Activated naive CD8-positive, alpha-beta T cell treated with anti-CD3 and anti-CD28 coated beads, Interleukin-2, amount 10 ng/mL, durations not matched to agents 7 days and 5 days (primary cell): ENCODE measurements at regions not wholly inside any gene's neighbourhood (a gene's known extent, or its start where the extent isn't known, plus 50 kb on each side); places are given as distances from the start of the nearest gene placed in this dataset.
A peak's percentile ranks its signal among the peaks of the same experiment; 100 is the strongest.

Experiments used
- ATAC-seq: fragments of 150-1000 bp; cut with Tn5 transposase; one replicate; pipeline ENCODE4 v1.10.0; 2021; ENCODE audit warnings: low read depth, moderate library complexity
- POLR2A ChIA-PET: fragments of 350-600 bp; sonication (Branson Sonifier 250); formaldehyde crosslinking; loops from one replicate; lab custom pipeline; 2021; ENCODE audit warnings: antibody characterized with exemption; lab: Charles Lee
- DNase-seq: peaks from one replicate; pipeline ENCODE4 v3.0.0; 2021
- H3K27ac Mint-ChIP-seq: one replicate; pipeline ENCODE4 v1.8.0; 2022; ENCODE audit warnings: mild to moderate bottlenecking, mixed read lengths
- H3K27me3 Mint-ChIP-seq: one replicate; pipeline ENCODE4 v1.8.0; 2022; ENCODE audit warnings: mild to moderate bottlenecking, moderate library complexity, mixed read lengths
- H3K36me3 Mint-ChIP-seq: one replicate; pipeline ENCODE4 v1.8.0; 2021; ENCODE audit warnings: mild to moderate bottlenecking, mixed read lengths
- H3K4me1 Mint-ChIP-seq: one replicate; pipeline ENCODE4 v1.8.0; 2021; ENCODE audit warnings: mixed read lengths
- H3K4me3 Mint-ChIP-seq: one replicate; pipeline ENCODE4 v1.8.0; 2022; ENCODE audit warnings: mild to moderate bottlenecking, moderate library complexity, mixed read lengths
- H3K9me3 Mint-ChIP-seq: one replicate; pipeline ENCODE4 v1.8.0; 2021; ENCODE audit warnings: mixed read lengths

DNA sequence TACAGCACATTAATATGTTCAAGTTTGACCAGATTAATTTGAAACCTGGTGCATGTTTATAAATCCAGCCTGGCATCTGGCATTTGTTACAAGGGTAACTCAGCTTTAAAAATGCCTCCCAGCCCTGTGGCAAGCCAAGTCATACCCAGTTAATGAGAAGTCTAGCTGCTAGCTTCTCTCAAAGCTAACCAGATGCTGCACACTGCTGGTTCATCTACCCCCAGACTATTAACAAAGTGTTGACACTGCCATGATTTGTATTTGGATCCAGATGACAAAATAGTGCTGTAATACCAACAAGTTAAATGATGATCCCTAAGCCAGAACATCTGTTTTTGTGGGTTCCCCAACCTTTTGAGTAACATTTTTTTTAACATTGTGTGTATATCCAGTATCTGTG, 573.7 kb upstream of the DAB2 start:
- Mint-ChIP-seq H3K27ac (no peak overlapping the region), H3K4me1 (no peaks in the 10 kb centered on the region), H3K27me3 (peaks cover 12% of the 10 kb centered on the region), H3K36me3 (no peaks in the 10 kb centered on the region), H3K4me3 (no peak overlapping the region), H3K9me3 (peaks cover 1% of the 10 kb centered on the region)
- POLR2A ChIA-PET = no interaction called here
- ATAC-seq (no peak), DNase-seq (no peak)

DNA sequence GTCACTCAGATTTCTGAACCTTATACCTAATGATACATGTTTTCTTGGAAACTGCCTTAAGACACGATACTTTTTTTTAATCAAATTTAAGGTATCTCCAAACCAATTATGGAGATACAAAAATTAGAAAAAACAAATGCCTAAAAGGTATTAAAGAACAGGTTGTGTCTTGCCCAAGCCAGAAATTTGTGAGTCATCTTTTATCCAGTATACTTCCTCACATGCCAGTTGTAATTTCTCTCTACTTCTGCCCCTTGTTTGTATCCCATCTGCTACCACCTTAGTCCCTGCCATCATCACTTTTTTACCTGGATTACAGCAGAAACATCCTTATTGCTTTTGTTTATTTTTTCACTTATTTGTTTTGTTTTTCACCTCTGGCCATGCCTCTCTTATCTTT, 571.2 kb upstream of the DAB2 start:
- H3K27me3 Mint-ChIP-seq = peaks cover 6% of the 10 kb centered on the region
- no peaks in the 10 kb centered on the region for H3K4me1 Mint-ChIP-seq
- DNase-seq = no peak
- no peak overlapping the region for H3K4me3 Mint-ChIP-seq
- peaks cover 1% of the 10 kb centered on the region for H3K9me3 Mint-ChIP-seq
- no peak for ATAC-seq
- POLR2A ChIA-PET = no interaction called here
- no peak overlapping the region for H3K27ac Mint-ChIP-seq
- no peaks in the 10 kb centered on the region for H3K36me3 Mint-ChIP-seq

DNA sequence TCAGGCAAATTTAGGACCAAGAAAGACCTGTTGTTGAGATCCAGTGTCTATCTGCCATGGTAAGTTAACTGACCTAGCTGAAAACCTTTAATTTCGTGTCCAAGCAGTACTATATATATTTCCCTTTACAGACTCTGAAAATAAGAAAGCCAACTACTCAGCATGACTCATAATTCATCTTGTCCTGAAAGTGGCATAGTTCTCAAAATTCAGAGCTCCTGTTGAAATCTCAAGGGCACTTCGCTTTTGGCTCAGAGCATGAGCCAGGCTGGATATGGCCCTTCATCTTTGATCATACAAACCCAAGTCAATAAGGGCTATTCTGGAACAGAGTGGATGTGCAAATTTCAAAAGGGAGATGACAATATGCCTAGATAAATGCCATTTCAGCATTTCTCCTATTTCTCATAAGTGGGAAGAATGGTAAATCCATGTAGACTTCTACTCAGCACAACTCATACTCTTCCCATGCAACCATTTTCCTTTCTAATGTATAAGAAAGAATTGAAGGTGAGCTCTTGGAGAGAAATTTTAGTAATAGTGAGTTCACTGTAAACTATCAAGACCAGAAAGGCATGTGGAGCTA, 567.9 kb upstream of the DAB2 start:
- Mint-ChIP-seq H3K4me1 (no peaks in the 10 kb centered on the region), H3K27ac (no peak overlapping the region), H3K4me3 (no peak overlapping the region), H3K36me3 (no peaks in the 10 kb centered on the region), H3K27me3 (peaks cover 5% of the 10 kb centered on the region), H3K9me3 (peaks cover 3% of the 10 kb centered on the region)
- DNase-seq (no peak), ATAC-seq (no peak)
- POLR2A ChIA-PET = no interaction called here

DNA sequence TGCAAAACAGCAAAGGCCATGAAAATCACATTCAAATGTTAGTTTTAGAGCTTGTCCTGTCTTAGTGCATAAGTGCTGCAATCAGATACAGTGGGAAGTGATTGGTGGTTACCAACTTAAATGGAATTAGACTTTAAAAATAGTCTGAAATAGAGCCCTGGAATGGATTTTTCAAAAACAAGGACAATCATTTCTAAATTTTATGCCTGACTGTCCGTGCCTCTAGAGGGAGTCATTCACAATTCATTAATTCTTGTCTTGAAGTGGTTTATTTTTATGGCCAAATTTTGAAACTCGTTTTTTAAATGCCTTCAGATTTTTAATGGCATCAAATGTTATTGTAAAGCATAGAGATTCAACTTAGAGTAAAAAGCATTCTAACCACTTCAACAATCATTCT, 561.8 kb upstream of the DAB2 start:
- H3K9me3 Mint-ChIP-seq = peaks cover 1% of the 10 kb centered on the region
- H3K4me1 Mint-ChIP-seq = no peaks in the 10 kb centered on the region
- H3K36me3 Mint-ChIP-seq = no peaks in the 10 kb centered on the region
- H3K27ac Mint-ChIP-seq = no peak overlapping the region
- DNase-seq (no peak), ATAC-seq (no peak)
- H3K27me3 Mint-ChIP-seq = peaks cover 5% of the 10 kb centered on the region
- no peak overlapping the region for H3K4me3 Mint-ChIP-seq
- POLR2A ChIA-PET = no interaction called here

DNA sequence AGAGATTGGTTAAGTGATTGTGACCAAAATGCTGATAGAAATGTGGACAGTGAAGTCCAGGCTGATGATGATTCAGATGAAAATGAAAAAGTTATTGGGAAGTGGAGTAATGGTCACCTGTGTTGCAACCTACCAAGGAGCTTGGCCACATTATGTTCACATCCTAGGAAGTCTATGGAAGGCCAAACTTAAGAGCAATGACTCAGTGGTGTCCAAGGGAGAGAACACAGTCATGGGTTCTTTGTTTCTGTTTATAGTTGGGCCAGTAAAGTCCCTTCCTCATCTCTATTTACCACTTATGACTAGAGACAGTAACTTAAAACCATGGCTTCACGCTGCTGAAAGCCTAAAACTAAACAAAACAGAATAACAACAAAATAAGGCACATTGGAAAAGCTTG, 555.3 kb upstream of the DAB2 start:
- POLR2A ChIA-PET = no interaction called here
- no peak for DNase-seq
- ATAC-seq = no peak
- Mint-ChIP-seq H3K9me3 (no peaks in the 10 kb centered on the region), H3K27ac (no peak overlapping the region), H3K4me1 (no peaks in the 10 kb centered on the region), H3K36me3 (no peaks in the 10 kb centered on the region), H3K4me3 (no peak overlapping the region), H3K27me3 (no peaks in the 10 kb centered on the region)

DNA sequence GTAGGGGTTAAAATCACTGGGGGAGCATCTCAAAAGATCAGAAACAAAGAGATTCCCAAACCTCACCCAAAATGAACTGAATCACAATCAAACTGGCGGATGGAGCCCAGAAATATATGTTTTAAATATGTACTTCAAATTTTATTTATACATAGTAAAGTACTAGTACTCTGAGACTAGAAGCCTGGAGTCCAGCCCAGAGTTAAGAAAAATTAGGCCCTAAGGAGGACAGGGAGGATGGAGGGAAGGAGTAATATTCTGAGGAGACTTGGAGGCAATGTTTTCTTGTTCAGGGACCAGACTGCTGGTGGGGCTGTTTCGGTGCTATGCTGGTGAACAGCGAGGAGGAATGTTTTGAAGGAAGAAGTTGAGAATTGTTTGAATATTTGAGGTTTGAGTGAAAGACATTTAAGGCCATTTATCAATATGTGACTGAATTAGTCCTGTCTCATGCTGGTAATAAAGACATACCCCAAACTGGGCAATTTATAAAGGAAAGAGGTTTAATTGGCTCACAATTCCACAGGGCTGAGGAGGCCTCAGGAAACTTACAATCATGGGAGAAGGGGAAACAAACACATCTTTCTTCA, 552.4 kb upstream of the DAB2 start:
- ATAC-seq = no peak
- POLR2A ChIA-PET = no interaction called here
- Mint-ChIP-seq H3K36me3 (no peaks in the 10 kb centered on the region), H3K9me3 (no peaks in the 10 kb centered on the region), H3K27me3 (no peaks in the 10 kb centered on the region), H3K4me3 (no peak overlapping the region), H3K4me1 (no peaks in the 10 kb centered on the region), H3K27ac (no peak overlapping the region)
- DNase-seq = no peak

DNA sequence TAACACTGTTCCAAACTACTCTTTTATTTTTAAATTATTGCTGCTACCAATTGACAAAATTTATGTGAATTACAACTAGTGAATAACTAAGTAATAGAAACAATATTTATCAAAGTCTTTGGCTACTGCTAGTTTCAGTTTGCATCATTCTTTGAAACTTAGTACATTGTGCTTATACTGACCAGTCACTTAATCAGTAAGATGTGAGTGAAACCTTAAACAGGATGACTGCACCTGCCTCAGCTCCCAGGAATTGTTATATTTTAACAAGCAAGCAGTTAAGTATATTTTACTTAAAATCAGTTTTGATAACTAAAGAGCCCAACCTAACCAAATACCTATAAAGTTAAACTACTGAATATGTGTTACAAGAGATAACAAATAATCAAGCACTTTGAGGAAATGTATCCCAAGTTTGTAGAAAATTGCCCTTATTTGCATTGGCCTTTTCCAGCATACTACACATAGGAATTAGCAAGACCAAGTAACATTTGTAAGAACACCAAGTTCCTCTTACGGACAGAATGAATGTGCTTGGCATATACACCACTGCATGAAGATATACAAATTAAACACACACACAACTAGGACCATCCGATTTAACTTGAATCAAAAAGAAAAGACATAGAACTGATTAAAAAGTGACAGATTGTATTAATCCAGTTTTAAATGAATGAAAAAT, 545.5 kb upstream of the DAB2 start:
- H3K27me3 Mint-ChIP-seq = peaks cover 6% of the 10 kb centered on the region
- no peak overlapping the region for H3K27ac Mint-ChIP-seq
- no peak for DNase-seq
- no peaks in the 10 kb centered on the region for H3K36me3 Mint-ChIP-seq
- no peaks in the 10 kb centered on the region for H3K9me3 Mint-ChIP-seq
- H3K4me1 Mint-ChIP-seq = no peaks in the 10 kb centered on the region
- POLR2A ChIA-PET = no interaction called here
- no peak overlapping the region for H3K4me3 Mint-ChIP-seq
- no peak for ATAC-seq

DNA sequence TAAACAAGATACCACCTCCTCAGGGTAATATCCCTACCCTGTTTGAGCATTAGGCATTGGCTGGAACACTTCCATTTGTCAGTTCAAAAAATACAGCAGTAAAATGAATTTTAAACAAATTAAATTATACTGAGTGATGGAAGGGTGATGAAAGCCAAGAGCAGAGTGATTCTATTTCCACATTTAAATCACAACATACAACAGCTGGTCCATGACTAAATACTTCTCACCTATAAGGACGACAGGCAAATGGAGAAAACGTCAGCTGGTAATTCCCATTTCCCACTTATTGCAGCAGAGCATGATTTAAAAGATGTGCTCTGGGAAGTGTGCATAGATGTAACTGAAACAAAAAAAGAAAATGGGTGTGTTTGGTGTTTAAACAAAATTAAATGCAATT, 543.6 kb upstream of the DAB2 start:
- POLR2A ChIA-PET = no interaction called here
- DNase-seq (no peak), ATAC-seq (no peak)
- Mint-ChIP-seq H3K4me3 (no peak overlapping the region), H3K36me3 (no peaks in the 10 kb centered on the region), H3K27ac (no peak overlapping the region), H3K9me3 (no peaks in the 10 kb centered on the region), H3K4me1 (no peaks in the 10 kb centered on the region), H3K27me3 (peaks cover 6% of the 10 kb centered on the region)

DNA sequence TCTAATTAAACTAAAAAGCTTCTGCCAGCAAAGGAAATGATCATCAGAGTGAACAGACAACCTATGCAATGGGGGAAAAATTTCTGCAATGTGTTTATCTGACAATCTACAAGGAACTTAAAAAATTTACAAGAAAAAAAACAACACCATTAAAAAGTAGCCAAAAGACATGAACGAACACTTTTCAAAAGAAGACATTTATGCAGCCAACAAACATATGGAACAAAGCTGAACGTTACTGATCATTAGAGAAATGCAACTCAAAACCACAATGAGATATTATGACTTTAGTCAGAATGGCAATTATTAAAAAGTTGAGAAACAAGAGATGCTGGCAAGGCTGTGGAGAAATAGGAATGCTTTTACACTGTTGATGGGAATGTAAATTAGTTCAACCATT, 530.4 kb upstream of the DAB2 start:
- H3K9me3 Mint-ChIP-seq = peaks cover 5% of the 10 kb centered on the region
- ATAC-seq (no peak), DNase-seq (no peak)
- no peak overlapping the region for H3K4me3 Mint-ChIP-seq
- no peaks in the 10 kb centered on the region for H3K4me1 Mint-ChIP-seq
- POLR2A ChIA-PET = no interaction called here
- no peak overlapping the region for H3K27ac Mint-ChIP-seq
- H3K27me3 Mint-ChIP-seq = no peaks in the 10 kb centered on the region
- H3K36me3 Mint-ChIP-seq = no peaks in the 10 kb centered on the region

DNA sequence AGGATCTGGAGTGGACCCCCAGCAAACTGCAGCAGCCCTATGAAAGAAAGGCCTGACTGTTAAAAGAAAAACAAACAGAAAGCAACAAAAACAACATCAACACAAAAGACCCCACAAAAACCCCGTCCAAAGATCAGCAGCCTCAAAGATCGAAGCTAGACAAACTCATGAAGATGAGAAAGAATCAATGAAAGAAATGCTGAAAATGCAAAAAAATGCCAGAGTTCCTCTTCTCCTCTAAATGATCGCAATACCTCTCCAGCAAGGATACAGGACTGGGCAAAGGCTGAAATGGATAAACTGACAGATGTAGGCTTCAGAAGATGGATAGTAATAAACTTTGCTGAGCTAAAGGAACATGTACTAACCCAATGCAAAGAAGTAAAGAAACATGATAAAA, 526.3 kb upstream of the DAB2 start:
- H3K27ac Mint-ChIP-seq = no peak overlapping the region
- H3K4me1 Mint-ChIP-seq = peaks cover 2% of the 10 kb centered on the region
- no peak overlapping the region for H3K4me3 Mint-ChIP-seq
- no peaks in the 10 kb centered on the region for H3K36me3 Mint-ChIP-seq
- no peak for ATAC-seq
- H3K27me3 Mint-ChIP-seq = no peaks in the 10 kb centered on the region
- no peak for DNase-seq
- H3K9me3 Mint-ChIP-seq = peaks cover 5% of the 10 kb centered on the region
- POLR2A ChIA-PET = no interaction called here

DNA sequence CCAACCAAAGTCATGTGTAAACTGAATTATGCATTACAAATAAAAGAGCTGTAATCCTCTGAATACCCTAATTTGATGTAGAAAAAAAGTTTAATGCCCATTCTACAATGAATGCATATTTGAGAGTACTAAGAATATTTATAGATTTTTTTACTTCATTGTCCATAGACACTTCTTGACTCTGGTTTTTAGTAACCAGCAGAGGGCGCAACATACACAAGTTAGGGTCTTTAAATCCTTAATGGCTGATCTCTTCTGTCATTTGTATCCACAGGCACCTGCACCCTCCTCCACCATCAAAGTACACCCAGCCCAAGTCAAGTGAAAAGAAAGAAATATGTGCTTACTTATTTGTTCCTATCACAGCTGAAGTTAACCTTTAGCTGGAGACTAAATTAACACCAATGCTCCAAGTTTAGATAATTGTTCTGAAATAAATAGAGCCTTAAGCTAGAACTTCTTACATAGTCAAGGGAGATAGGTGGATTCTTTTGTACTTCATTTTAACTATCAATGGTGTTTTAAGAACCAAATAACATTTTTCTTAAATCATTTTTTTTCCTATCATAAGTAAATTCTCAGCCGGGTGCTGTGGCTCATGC, 524.2 kb upstream of the DAB2 start:
- ATAC-seq = peak; percentile 85
- DNase-seq = no peak
- Mint-ChIP-seq H3K4me3 (no peak overlapping the region), H3K27me3 (no peaks in the 10 kb centered on the region), H3K9me3 (no peaks in the 10 kb centered on the region), H3K27ac (no peak overlapping the region), H3K36me3 (no peaks in the 10 kb centered on the region), H3K4me1 (peaks cover 2% of the 10 kb centered on the region)
- POLR2A ChIA-PET = no interaction called here

DNA sequence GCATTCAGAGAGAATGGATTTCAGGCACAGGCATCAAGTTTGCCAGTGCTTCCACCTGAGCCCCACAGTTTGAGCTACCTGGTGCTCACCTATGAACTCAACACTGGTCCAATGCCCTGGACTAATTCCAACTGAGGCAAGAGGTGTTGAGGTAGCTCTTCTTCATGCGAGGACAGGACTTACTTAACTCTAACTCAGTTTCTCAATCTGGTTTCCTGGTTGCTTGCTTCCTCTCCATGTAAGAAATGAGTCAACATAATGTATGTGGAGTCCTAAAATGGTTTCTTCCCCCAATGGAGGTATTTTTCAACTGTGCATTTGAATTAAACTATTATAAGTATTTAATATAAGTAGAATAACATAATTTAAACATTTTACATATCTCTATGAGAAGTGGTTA, 523.6 kb upstream of the DAB2 start:
- ATAC-seq (no peak), DNase-seq (no peak)
- Mint-ChIP-seq H3K27me3 (no peaks in the 10 kb centered on the region), H3K4me3 (no peak overlapping the region), H3K4me1 (peaks cover 2% of the 10 kb centered on the region), H3K27ac (no peak overlapping the region), H3K36me3 (no peaks in the 10 kb centered on the region), H3K9me3 (no peaks in the 10 kb centered on the region)
- POLR2A ChIA-PET = no interaction called here

DNA sequence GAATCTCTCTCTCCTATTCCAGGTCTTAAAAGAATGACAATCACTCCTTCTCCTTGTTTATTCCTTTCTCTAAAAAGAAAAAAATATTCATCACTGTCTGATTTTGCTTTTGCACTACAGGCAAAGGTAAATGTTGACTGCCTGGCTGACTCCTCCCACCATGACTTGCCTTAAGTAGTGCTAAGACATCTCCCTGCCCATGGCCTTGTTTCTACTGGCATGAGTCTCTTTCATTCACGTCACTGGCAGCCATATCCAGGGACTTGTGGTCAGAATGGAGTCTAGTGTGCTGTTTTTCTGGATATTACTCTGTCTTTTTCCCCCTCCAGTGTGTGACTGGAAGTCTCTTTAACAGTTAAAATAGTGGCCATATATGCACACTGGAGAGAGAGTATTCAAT, 522.9 kb upstream of the DAB2 start:
- Mint-ChIP-seq H3K36me3 (no peaks in the 10 kb centered on the region), H3K4me1 (peaks cover 2% of the 10 kb centered on the region), H3K27me3 (no peaks in the 10 kb centered on the region), H3K9me3 (no peaks in the 10 kb centered on the region), H3K4me3 (no peak overlapping the region), H3K27ac (no peak overlapping the region)
- no peak for DNase-seq
- ATAC-seq = no peak
- POLR2A ChIA-PET = no interaction called here
